ENCODE measurements at regions not wholly inside any gene's neighbourhood (a gene's known extent, or its start where the extent isn't known, plus 50 kb on each side); places are given as distances from the start of the nearest gene placed in this dataset.
"Not testable (repeated sequence)": the region's sequence is repeated elsewhere in the genome, so short reads cannot be mapped to it uniquely, and the experiment has no call there.

DNA sequence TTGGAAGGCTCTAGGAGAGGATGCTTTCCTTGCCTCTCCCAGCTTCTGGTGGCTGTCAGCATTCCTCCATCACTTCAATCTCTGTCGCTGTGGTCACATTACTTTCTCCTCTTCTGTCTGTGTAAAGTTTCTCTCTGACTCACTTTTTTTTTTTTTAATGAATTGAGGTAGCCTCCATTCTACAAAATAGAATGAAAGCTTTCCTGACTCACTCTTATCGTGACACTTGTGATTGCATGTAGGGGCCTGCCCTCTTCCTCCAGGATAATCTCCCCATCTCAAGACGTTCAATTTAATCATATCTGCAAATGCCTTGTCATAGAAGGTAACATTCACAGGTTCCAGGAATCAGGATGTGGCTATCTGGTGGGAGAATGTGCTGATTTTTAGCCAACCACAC is 153.5 kb upstream of the HMGA2 start:
- ATAC-seq, result peak; percentile 51
- H3K27ac Mint-ChIP-seq, result peak overlapping the region; percentile 5

DNA sequence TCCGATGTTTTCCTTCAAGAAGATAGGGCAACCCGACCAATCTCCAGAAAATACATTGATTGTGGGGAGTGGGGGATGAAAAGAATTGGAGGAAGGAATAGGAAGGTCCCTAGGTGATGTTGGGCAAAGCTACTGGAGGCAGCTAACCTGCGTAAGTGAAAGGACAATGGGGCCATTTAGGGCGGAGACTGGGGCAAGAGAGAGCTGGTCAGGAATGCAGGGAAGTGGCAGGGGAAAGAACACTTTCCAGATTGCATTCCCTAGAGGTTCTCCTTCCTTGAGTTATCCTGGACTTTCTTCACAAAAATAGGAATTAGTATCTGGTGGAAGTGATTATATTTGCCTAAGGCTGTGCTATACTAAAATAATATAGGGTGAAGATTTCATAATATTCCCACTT is 151.8 kb upstream of the HMGA2 start:
- H3K4me1 Mint-ChIP-seq, result peaks cover 36% of the 10 kb centered on the region
- no peak overlapping the region for H3K4me3 Mint-ChIP-seq
- no peak overlapping the region for H3K27ac Mint-ChIP-seq
- H3K9me3 Mint-ChIP-seq, result no peaks in the 10 kb centered on the region
- ATAC-seq (no peak), DNase-seq (no peak)
- H3K27me3 Mint-ChIP-seq, result peaks cover 10% of the 10 kb centered on the region
- no peaks in the 10 kb centered on the region for H3K36me3 Mint-ChIP-seq (ENCODE audit: low read depth)

More for the DNA sequence above, 153.5 kb upstream of the HMGA2 start:
- peaks cover 5% of the 10 kb centered on the region for H3K27me3 Mint-ChIP-seq
- peaks cover 53% of the 10 kb centered on the region for H3K4me1 Mint-ChIP-seq
- no peak for DNase-seq
- no peaks in the 10 kb centered on the region for H3K9me3 Mint-ChIP-seq
- H3K4me3 Mint-ChIP-seq, result no peak overlapping the region
- H3K36me3 Mint-ChIP-seq (ENCODE audit: low read depth), result no peaks in the 10 kb centered on the region

DNA sequence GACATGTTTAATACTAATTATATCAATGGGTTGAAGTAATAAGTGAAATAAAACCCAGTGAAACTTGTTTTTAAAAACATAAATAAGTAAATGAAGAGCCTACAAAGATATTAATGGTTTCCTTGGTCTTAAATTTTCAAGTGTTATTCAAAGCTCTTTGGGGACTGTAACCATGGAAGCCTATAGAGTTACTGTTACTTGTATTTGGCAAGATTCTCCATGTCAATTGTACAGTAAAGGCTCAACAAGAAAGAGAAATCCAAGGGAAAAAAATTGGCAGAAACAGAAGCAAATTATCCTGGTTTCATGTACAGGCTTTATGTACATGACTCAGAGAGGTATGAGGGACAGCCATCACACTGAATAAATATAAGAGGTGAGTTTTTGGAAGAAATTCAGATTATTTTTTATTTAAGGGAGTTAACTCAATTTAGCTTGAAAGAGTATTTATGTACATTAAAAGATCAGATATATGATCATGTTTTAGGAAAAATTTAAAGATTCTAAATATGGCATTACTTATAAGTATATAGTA is 151.1 kb upstream of the HMGA2 start:
- DNase-seq (no peak), ATAC-seq (no peak)
- no peak overlapping the region for H3K27ac Mint-ChIP-seq
- peaks cover 28% of the 10 kb centered on the region for H3K4me1 Mint-ChIP-seq
- no peaks in the 10 kb centered on the region for H3K36me3 Mint-ChIP-seq (ENCODE audit: low read depth)
- H3K4me3 Mint-ChIP-seq, result no peak overlapping the region
- peaks cover 11% of the 10 kb centered on the region for H3K27me3 Mint-ChIP-seq
- H3K9me3 Mint-ChIP-seq, result no peaks in the 10 kb centered on the region

DNA sequence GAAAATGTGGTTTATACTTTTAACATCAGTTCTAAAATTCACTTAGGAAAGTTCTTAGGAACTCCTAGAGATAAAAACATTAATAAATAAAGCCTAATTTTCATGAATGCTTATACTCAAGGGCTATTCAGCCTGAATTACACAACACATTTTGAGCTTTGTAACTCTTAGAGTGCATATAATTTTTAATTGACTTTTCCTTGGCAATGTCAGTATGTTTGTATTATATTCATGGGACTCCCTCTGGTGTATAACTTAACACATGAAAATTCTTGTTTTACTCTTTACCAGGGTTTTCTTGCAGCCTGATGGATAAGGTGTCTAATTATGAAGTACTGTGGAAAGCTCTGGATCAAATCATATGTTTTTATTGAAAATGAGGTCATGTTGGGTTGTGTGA is 150.6 kb upstream of the HMGA2 start:
- no peak for DNase-seq
- H3K27ac Mint-ChIP-seq, result no peak overlapping the region
- ATAC-seq, result no peak
- H3K9me3 Mint-ChIP-seq, result no peaks in the 10 kb centered on the region
- H3K4me1 Mint-ChIP-seq, result peaks cover 23% of the 10 kb centered on the region
- peaks cover 11% of the 10 kb centered on the region for H3K27me3 Mint-ChIP-seq
- H3K36me3 Mint-ChIP-seq (ENCODE audit: low read depth), result no peaks in the 10 kb centered on the region
- H3K4me3 Mint-ChIP-seq, result no peak overlapping the region

DNA sequence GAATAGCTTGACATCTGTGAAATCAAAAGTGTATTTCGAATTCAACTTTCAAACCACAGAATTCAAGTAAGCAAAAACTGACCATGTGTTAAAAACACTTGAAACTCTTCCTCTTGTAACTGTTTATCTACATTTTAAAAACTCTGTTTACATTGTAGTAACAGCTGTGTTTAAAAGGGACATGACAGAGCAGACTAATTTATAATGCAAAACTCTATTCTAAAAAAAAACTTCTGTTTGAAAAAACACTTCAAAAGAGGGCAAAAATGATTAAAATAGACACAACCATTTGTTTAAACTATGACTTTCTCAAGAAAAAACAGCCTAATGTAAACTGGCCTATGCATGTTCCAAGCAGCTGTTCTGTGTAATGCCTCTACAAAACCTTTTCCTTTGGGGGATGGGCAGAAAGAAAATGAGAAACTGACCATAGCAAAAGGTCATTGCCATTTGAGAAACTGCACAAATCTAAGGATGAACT is 149.1 kb upstream of the HMGA2 start:
- H3K9me3 Mint-ChIP-seq, result no peaks in the 10 kb centered on the region
- H3K4me1 Mint-ChIP-seq, result peaks cover 12% of the 10 kb centered on the region
- ATAC-seq (no peak), DNase-seq (no peak)
- H3K27me3 Mint-ChIP-seq, result peaks cover 7% of the 10 kb centered on the region
- no peak overlapping the region for H3K4me3 Mint-ChIP-seq
- no peak overlapping the region for H3K27ac Mint-ChIP-seq
- no peaks in the 10 kb centered on the region for H3K36me3 Mint-ChIP-seq (ENCODE audit: low read depth)

DNA sequence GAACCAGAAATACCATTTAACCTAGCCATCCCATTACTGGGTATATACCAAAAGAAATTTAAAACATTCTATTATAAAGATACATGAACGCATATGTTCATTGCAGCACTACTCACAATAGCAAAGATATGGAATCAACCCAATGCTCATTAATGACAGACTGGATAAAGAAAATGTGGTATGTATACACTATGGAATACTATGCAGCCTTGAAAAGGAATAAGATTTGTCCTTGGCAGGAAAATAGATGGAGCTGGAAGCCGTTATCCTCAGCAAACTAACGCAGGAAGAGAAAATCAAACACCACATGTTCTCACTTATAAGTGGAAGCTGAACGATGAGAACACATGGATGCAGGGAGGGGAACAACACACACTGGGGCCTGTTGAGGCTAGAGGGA is 146.1 kb upstream of the HMGA2 start:
- not testable (repeated sequence) for H3K9me3 Mint-ChIP-seq; H3K27me3 Mint-ChIP-seq; H3K4me1 Mint-ChIP-seq; H3K4me3 Mint-ChIP-seq; H3K36me3 Mint-ChIP-seq (ENCODE audit: low read depth); H3K27ac Mint-ChIP-seq; ATAC-seq; DNase-seq

DNA sequence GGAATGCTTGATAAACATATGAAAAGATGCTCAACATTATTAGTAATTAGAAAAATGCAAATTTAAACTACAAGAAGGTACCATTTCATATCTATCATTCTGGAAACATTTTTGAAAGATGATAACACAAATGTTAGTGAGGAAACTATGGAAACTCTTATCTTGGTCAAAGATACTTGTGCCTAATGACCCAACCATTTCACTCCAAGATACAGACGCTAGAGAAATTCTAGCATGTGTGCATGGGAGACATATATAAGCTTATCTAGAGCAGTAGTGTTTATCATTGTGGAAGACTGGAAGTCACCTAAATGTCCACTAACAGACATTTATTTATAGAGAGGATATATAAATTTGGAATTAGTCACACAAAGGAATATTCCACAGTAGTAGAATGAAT is 143.1 kb upstream of the HMGA2 start:
- ATAC-seq (no peak), DNase-seq (no peak)
- H3K4me1 Mint-ChIP-seq, result no peaks in the 10 kb centered on the region
- H3K4me3 Mint-ChIP-seq, result no peak overlapping the region
- no peak overlapping the region for H3K27ac Mint-ChIP-seq
- H3K9me3 Mint-ChIP-seq, result no peaks in the 10 kb centered on the region
- H3K27me3 Mint-ChIP-seq, result peaks cover 5% of the 10 kb centered on the region
- H3K36me3 Mint-ChIP-seq (ENCODE audit: low read depth), result no peaks in the 10 kb centered on the region

DNA sequence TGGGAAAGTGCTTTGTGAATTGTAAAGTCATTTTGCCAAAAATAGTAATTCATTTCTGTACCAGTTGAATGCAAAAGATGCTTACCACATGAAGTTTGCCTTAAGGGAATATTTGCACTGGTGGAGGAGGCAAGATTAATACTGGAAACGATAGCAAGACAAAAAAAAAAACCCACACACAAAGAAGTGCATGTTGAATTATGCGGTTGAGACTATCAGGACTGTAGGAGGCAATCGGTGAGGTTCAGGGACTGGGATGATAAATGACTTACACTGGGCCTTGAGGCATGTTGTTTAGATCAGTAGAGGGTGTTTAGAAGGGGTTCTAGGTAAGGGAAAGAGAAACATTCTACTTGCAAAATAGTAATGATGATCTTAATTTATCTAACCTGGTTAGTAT is 142.2 kb upstream of the HMGA2 start:
- Mint-ChIP-seq H3K27ac (no peak overlapping the region), H3K4me3 (no peak overlapping the region), H3K9me3 (no peaks in the 10 kb centered on the region), H3K27me3 (peaks cover 2% of the 10 kb centered on the region), H3K4me1 (no peaks in the 10 kb centered on the region), H3K36me3 (ENCODE audit: low read depth) (no peaks in the 10 kb centered on the region)
- DNase-seq (no peak), ATAC-seq (no peak)

DNA sequence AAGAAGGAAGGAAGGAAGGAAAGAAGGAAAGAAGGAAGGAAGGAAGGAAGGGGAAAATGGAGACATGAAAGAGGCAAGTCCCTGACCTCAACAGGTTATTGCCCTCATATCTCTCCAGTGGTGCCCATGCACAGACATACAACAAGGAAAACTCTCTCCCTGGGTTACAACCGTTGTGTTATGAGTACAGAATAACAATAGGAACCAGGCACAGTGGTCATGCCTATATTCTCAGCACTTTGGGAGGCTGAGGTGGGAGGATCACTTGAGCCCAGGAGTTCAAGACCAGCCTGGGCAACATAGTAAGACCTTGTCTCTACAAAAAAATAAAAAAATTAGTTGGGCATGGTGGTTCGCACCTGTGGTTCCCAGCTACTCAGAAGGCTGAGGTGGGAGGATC is 139.4 kb upstream of the HMGA2 start:
- Mint-ChIP-seq H3K4me1 (no peaks in the 10 kb centered on the region), H3K27ac (no peak overlapping the region), H3K27me3 (no peaks in the 10 kb centered on the region), H3K9me3 (no peaks in the 10 kb centered on the region), H3K36me3 (ENCODE audit: low read depth) (no peaks in the 10 kb centered on the region), H3K4me3 (no peak overlapping the region)
- DNase-seq (no peak), ATAC-seq (no peak)

DNA sequence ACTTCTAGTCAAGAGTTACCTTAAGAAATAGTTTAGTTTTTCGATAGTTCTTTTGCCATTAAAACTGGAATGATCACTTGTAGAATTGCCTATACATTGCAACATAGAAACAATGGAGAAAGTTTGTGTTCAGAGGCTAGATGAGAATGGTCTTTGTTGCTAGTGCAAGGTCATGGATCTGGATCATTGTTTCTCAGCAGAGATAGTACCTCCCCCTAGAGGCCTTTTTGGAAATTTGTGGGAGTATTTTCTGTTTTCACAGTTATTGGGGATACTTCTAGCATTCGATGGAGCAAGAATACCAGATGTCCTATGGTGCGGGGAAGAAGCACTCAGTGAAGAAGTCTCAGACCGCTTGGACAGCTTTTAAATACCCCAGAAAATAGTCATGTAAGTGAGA is 138.8 kb upstream of the HMGA2 start:
- no peaks in the 10 kb centered on the region for H3K27me3 Mint-ChIP-seq
- H3K4me3 Mint-ChIP-seq, result no peak overlapping the region
- ATAC-seq, result no peak
- no peaks in the 10 kb centered on the region for H3K36me3 Mint-ChIP-seq (ENCODE audit: low read depth)
- H3K27ac Mint-ChIP-seq, result no peak overlapping the region
- DNase-seq, result no peak
- H3K4me1 Mint-ChIP-seq, result no peaks in the 10 kb centered on the region
- no peaks in the 10 kb centered on the region for H3K9me3 Mint-ChIP-seq

DNA sequence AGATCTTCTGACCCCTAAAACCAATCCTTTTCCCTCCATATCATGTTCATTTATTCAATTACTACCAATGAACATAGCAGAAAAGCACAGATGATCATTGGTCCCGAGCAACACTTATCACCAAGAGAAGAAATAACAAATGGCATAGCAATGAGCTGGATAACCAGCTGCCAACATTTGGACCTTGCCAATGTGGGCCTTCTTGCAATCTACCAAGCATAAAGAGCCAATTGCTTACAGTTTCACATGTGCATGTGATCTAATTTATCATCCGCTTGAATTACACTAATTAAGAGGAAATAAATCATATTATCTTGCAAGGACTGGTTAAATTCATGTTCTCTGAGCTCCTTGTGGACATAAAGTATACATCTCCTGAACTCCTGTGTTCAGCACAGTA is 134.8 kb upstream of the HMGA2 start:
- no peak for ATAC-seq
- no peaks in the 10 kb centered on the region for H3K36me3 Mint-ChIP-seq (ENCODE audit: low read depth)
- H3K4me1 Mint-ChIP-seq, result no peaks in the 10 kb centered on the region
- H3K27me3 Mint-ChIP-seq, result no peaks in the 10 kb centered on the region
- no peak overlapping the region for H3K27ac Mint-ChIP-seq
- no peak for DNase-seq
- H3K9me3 Mint-ChIP-seq, result no peaks in the 10 kb centered on the region
- no peak overlapping the region for H3K4me3 Mint-ChIP-seq

DNA sequence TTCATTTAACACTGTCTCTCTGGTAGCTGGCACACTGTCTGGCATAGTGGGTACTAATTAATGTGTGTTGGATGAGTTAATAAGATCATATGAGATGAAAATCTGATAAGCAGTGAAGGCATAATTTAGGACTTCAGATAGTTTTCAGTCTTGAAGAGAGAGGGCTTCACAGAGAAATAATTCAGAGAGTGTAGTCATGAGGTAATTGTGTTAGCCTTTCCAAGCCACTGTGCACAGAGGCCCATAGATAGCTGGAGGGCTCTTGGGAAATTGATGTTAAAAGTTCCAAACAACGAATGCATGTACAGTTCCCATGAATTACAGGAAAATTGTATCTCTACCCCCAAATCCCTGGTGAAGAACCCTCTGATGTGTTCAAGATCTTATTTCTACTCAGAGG is 133.8 kb upstream of the HMGA2 start:
- no peaks in the 10 kb centered on the region for H3K9me3 Mint-ChIP-seq
- no peaks in the 10 kb centered on the region for H3K36me3 Mint-ChIP-seq (ENCODE audit: low read depth)
- no peak overlapping the region for H3K27ac Mint-ChIP-seq
- H3K4me3 Mint-ChIP-seq, result no peak overlapping the region
- no peak for ATAC-seq
- no peaks in the 10 kb centered on the region for H3K4me1 Mint-ChIP-seq
- H3K27me3 Mint-ChIP-seq, result no peaks in the 10 kb centered on the region
- no peak for DNase-seq

DNA sequence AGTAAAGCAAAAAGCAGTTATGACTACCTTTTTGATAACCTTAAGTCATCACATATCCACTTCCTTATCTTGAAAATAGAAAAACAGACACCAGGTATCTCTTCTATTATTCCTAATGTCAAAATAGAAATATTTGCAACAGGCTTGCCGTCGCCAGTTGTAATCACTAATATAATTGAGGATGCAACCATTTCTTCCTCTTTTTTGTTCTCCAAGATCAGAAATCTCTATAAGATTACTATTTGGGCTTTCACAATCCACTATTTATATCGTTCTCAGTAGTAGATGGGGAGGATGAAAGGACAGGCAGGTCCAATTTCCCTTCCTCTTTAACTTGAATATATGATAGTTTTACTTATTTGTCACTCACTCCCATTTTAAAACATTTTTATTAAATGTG is 130.2 kb upstream of the HMGA2 start:
- Mint-ChIP-seq H3K27me3 (no peaks in the 10 kb centered on the region), H3K4me3 (no peak overlapping the region), H3K4me1 (no peaks in the 10 kb centered on the region), H3K27ac (no peak overlapping the region), H3K36me3 (ENCODE audit: low read depth) (no peaks in the 10 kb centered on the region), H3K9me3 (no peaks in the 10 kb centered on the region)
- no peak for DNase-seq
- no peak for ATAC-seq

DNA sequence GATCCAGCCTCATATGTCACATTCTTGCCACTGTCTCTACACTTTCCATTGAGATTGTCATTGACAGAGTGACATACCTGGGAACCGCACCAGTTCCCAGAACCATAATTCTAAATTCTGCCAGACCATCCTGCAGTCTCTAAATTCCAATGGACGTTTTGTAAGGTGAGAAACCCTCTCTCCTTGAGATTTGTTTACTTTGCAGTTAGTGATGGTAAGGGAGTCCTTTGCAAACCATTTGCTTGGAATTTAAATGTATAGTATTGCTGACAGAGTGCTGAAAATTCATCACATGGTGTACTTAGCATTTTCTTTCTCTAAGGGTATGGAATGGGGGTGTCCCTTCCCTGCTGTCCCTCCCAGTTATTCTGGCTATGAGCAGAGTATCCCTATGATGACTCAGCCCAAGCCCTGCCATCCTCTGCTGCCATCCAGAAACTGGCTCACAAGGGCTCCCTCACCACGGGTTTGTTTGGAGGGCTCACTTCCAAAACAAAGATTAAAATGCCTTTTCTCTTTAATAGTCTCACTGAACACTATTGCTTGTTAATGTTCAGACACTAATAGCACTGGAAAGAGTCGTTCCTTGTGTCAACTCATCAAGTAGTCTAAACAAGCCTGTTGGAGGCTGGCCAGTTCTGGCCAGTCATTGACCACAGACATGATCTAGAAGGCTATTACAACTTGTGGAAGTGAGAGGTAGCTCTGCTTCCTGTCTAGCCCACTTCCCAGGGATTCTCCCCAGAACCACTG is 129.0 kb upstream of the HMGA2 start:
- no peak for ATAC-seq
- Mint-ChIP-seq H3K27ac (no peak overlapping the region), H3K4me1 (no peaks in the 10 kb centered on the region), H3K36me3 (ENCODE audit: low read depth) (no peaks in the 10 kb centered on the region), H3K27me3 (no peaks in the 10 kb centered on the region), H3K9me3 (no peaks in the 10 kb centered on the region), H3K4me3 (no peak overlapping the region)
- DNase-seq, result no peak

DNA sequence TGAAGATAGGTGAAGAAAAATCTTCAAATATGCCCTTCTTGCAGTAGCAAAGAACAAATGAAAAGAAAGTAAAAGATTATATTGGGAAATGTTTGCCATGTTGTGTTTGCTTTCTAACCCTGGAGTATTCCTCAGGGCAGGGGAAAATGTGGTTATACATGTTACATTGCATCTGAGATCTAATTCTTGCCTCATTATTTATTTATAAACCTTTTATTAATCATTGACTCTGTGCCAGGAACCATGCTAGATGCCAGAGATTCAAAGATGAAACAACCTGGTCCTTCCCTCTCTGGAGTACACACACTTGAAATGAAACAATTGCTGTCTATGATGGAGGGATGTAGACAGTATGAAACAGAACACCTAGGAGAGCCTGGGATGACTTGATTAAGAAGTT is 128.1 kb upstream of the HMGA2 start:
- DNase-seq (no peak), ATAC-seq (no peak)
- Mint-ChIP-seq H3K27ac (no peak overlapping the region), H3K4me1 (no peaks in the 10 kb centered on the region), H3K36me3 (ENCODE audit: low read depth) (no peaks in the 10 kb centered on the region), H3K4me3 (no peak overlapping the region), H3K9me3 (peaks cover 5% of the 10 kb centered on the region), H3K27me3 (peaks cover 4% of the 10 kb centered on the region)

DNA sequence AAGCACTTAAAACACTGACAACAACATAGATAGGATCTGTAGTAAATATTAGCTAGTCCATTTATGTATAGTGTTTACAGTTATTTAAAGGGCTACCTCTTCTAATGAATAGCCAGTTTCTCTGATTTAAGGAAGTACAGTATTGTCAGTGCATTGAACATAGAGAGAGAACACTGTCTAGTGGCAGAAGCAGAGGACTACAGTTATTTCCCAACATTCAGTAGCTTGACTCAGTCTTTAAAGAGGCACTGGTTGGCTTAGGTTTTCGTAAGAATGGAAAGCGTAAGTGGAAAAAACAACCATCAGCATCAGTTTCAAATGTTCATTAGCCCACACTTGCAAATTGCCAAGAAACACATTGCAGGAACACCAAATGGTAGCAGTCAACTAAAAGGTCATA is 125.0 kb upstream of the HMGA2 start:
- no peak for DNase-seq
- Mint-ChIP-seq H3K4me3 (no peak overlapping the region), H3K27me3 (peaks cover 14% of the 10 kb centered on the region), H3K27ac (no peak overlapping the region), H3K4me1 (no peaks in the 10 kb centered on the region), H3K9me3 (peaks cover 9% of the 10 kb centered on the region), H3K36me3 (ENCODE audit: low read depth) (no peaks in the 10 kb centered on the region)
- ATAC-seq, result no peak
